ENCODE measurements at regions not wholly inside any gene's neighbourhood (a gene's known extent, or its start where the extent isn't known, plus 50 kb on each side); places are given as distances from the start of the nearest gene placed in this dataset.

DNA sequence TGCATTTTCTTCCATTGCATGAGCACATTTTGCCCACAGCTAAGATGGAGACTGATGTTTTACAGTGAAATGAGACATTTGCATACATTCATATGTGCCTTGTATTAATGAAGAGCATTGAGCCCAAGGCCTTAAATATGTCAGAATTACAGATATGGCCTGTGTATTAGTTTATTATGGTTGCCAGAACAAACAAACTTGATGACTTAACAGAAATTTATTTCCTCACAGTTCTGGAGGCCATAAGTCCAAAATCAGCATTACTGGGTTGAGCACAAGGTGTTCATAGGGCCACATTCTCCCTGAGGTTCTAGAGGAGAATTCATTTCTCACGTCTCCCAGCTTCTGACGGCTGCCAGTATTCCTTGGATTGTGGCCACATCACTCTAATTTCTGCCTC is 302.6 kb upstream of the TGFBR2 start:
- TF ChIP-seq, protein P1, sequence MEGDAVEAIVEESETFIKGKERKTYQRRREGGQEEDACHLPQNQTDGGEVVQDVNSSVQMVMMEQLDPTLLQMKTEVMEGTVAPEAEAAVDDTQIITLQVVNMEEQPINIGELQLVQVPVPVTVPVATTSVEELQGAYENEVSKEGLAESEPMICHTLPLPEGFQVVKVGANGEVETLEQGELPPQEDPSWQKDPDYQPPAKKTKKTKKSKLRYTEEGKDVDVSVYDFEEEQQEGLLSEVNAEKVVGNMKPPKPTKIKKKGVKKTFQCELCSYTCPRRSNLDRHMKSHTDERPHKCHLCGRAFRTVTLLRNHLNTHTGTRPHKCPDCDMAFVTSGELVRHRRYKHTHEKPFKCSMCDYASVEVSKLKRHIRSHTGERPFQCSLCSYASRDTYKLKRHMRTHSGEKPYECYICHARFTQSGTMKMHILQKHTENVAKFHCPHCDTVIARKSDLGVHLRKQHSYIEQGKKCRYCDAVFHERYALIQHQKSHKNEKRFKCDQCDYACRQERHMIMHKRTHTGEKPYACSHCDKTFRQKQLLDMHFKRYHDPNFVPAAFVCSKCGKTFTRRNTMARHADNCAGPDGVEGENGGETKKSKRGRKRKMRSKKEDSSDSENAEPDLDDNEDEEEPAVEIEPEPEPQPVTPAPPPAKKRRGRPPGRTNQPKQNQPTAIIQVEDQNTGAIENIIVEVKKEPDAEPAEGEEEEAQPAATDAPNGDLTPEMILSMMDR (conservative IDR thresholded peaks at IDR 0.05 in 1 of 2, IDR thresholded peaks at IDR 0.05 in 1 of 2; ENCODE audit: low read depth in 1 of 2, low read length in 2 of 2), result no peak
- TF ChIP-seq EZH2 (IDR thresholded peaks at IDR 0.05; ENCODE audit: low read length, missing control alignments), result no peak

Data from fibroblast of lung (primary cell).